Right renal cortex interstitium (tissue), 3 donors: ENCODE measurements at regions not wholly inside any gene's neighbourhood (a gene's known extent, or its start where the extent isn't known, plus 50 kb on each side); places are given as distances from the start of the nearest gene placed in this dataset.
"Not testable (repeated sequence)": the region's sequence is repeated elsewhere in the genome, so short reads cannot be mapped to it uniquely, and the experiment has no call there.

Experiments used
- DNase-seq, 3 donors: peaks; one replicate each; pipeline ENCODE4 v3.0.0-alpha.2; 2013; ENCODE audit warnings: low read depth in 3 of 3, low spot score in 2 of 3

DNA sequence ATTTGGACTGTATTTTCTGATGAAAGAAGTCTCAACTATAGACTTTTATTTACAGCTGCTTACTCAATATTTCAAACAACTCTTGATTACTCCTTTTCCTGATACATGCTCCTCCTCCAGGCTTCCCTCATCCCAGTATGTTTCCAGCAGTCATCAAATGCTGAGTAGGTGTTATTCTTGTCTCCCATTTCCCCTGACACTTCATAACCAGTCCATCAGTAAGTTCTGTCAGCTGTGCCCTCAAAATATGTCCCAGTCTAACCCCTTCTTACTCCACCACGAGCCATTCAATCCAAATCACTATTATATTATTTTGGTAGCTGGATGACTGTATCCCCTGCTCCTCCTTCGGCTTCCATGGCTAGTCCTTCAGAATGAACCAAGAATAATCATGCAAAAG lies 189.1 kb upstream of the DTNA start:
- DNase-seq, result no peak

DNA sequence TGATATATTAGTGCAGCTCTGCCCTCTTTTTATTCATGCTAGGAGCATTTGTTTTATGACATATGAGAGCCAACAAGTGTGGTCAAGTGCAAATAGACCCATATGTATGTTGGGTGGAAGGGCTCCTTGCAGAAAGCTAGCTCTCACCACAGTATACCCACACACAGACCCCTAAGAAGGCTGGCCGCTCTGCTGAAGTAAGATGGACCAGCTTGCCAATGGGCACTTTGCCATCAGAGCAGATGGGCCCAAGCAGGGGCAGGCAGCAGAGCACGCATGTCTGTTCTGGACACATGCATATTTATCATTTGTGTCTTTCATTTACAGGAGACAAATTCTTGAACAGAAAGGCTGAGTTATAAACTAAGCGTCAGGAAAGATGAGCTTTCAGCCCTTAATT lies 187.5 kb upstream of the DTNA start:
- DNase-seq, result no peak

DNA sequence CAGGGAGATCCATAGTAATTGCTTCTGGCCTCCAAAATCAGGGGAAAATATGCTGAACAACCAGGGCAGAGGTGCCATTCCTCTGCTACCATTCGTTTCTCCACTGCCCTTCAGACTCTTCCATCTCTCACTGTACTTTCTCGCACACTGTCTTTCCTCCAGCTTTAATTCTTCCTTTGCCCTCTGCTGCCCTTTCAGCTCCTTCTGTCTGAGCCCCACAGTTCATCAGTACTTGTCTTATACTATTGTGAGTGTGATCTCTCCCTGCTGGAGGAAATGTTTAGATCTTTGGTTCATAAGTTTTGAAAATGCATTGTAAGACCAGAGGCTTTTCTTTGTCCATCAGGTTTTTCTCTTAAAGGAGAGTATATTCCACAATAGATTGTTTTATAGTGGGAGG lies 184.9 kb upstream of the DTNA start:
- DNase-seq, result no peak

DNA sequence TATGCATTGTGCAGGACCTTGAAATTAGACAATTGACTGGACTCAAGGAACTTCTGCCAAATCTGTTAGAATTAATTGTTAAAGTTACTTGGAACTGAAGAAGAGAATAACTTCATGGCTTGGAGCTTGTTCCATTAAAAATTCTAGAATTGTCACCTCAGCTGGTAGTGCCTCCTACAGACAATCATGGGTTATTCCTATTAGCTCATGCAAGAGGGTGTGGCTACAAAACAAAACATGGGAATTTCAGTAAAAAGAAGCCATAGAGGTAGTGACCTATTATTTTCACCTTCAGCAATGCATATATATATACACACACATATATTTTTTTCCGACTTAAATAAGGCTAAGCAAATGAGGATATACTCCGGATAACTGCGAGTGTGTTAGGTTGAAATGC lies 181.9 kb upstream of the DTNA start:
- no peak for DNase-seq

DNA sequence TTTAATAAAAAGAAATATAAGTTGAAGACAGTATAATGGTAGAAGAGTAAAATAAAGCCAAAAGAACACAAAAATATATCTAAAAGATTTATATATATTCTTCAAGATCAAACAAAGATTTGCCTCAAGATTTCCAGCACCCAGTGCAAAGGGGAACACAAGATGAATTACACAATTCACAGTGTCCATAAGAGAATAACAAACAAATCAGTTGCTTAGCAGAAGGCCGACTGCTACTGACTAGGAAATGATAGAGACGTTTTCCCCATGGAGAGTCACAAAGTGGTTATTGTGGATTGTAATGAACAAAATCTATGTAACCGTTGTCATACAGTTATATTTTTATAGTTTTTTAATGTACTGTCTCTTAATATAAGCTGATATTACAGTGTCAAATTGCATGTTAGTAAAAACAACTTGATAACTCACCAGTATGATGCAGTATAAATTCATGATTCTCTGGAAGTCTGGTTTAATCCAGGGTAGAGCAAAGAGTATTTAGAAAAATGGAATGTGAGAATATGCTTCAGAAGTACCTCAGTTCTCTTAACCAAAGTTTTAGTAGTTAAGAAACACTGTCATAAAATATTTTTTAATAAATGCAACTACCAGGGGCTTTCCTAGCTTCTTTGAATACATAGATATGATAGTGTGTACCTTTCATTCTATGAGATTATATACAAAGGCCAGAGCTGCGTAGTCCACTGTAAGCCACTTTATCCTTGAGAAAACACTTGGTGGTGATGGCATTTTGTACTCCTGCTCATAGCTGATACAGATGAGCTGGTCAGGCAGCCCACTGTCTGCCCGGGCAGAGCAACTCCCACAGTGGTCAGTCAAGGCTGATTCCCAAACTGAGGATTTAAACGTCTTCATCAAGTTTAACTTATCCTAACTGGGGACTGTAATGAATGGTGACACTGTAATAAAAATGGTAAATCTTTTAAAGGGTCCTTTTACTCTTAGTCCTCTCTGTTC lies 180.5 kb upstream of the DTNA start:
- no peak for DNase-seq

DNA sequence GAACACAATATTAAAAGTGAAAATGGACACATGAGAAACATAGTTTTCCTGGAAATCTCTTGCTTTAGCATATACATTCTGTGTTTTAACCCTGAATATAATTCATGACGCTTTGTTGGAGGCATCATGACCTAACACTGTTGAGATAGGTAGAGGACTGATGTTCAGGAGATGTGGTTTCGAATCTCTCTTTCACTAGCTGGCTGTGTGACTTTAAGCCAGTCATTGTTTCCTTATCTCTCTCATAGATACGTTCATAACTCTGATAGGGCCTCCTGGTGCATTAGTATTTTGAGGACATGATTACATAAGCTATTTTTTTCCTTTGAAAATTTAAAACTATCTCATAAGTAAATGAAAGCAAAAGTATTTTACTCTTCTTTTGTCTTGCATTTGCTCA lies 179.0 kb upstream of the DTNA start:
- no peak for DNase-seq

DNA sequence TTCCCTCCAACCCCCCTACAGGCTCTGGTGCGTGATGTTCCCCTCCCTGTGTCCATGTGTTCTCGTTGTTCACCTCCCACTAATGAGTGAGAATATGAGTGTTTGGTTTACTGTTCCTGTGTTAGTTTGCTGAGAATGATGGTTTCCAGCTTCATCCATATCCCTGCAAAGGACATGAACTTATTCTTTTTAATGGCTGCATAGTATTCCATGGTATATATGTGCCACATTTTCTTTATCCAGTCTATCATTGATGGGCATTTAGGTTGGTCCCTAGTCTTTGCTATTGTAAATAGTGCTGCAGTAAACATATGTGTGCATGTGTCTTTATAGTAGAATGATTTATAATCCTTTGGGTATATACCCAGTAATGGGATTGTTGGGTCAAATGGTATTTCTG lies 175.5 kb upstream of the DTNA start:
- not testable (repeated sequence) for DNase-seq

DNA sequence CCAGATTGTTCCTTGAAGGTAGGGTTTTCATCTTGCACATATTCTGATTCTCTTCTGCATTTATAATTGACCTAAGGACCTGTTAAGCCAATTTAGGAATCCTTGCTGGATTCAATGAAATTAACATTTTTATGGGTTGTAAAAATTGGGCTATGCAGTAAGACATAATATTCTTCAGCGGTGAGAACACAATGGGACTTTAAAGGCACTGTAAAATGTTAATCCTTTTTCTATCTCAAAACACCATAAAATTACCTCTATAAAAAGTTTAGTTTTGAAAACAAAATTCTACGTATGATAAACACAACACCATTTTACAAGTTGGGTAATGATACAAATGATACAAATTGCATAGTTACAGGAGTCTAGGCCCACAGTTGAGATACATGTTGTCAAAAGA lies 169.2 kb upstream of the DTNA start:
- DNase-seq, result no peak

DNA sequence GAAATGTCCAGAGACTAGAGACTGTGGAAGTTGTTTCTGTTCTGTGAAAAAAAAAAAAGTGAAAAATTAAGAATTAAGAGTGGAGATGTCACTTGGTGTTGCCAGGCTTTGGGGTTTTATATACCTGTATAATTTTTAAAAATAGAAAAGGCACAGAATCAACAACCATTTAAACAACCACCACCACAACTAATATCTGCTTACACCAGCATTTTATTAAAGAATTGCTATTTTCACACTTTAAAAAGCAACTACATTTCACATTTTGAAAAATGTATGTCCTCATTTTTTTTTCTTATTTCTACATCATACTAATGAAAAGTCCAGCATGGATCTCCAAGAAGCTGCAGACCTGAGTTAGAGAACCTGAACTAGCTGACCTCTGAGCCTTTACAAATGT lies 167.5 kb upstream of the DTNA start:
- no peak for DNase-seq

DNA sequence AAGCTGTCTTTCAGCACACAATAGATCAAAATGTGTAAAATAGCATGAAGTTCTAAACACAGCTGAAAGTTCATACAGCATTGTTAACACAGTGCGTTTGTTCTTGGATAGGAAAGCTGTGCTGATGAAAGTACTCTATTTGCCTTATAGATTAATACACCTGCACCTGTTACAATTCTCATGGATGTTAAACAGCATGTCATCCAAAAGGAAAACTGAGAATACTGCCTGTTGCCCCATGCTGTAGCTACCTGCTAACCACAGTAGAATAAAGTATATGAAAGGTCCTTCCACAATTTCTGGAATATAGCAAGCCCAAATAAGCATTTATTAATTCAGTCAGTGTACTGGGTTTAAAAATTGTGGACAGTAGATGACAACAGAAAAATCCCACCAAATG lies 166.7 kb upstream of the DTNA start:
- no peak for DNase-seq

DNA sequence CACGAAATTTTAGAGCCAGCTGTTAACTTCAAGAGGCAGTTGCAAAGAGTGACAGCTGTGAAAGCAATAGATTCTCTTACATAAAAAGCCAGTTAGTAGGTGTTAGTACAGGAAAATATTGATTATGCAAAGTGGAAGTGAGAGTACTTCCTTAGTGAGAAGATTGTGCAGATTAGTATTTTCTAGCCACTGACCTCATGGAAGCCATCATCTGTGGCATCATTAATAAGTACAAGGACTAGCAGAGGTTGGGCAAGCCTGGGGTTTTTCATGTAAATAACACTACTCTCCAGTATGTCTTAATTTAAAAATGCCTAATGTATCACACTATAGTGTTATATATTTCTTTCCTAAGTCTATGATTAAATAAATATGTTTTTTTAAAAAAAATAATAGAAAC lies 166.2 kb upstream of the DTNA start:
- no peak for DNase-seq

DNA sequence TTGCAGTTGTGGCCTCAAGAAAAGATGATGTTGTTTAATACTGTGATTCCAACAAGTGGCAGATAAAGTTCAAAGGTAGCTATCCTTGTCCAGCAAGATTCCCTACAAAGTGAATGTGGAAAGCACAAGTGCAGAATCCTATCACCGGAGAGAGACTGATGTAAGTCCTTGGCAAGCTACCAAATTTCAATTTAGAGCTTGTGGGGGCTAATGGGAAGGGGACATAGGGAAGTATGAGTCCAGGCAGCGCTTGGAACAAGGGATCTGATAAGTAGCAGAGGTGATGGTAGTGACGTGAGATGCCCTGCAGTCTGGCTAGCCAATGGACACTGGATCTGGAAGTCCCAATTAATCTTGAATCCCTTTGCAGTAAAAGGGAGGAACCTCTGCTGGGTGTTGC lies 165.2 kb upstream of the DTNA start:
- DNase-seq, result no peak

DNA sequence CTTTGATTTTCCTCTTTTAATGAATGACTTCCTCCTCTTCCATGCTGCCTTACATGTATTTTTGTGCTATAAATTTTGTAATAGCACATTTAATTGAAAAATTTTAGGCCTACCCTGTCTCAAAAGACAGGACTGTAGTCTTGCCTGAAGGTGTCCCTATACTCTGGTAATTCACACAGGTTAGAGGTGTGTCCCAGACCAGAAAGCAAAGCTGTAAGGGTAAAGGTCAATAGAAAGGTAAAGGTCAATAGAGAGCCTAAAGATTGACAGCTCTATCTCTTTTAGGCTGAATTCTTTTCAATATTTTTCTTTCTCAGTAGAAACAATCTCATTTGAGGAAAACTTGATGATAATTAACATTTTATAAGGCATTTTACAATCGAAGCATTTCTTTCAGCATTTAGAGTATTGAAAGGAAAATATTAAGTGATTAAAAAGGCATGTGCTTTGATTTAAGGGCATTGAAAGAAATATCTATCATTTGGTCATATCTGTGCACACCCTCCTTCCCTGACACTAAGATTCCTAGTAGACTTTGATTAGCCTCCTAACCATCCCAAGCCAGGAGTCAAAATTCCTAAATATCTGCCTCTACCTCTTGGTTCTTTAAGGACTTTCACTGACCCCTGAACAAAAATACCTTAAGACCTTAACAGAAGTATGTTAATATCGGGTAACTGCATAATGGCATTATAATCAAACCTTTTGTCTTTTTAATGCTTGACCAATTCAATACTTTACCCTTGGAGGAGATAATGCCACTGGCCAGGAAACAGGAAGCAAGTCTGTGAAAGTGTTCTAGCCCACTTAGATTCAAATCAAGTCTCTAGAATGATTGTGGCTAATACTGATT lies 161.8 kb upstream of the DTNA start:
- DNase-seq, result no peak

DNA sequence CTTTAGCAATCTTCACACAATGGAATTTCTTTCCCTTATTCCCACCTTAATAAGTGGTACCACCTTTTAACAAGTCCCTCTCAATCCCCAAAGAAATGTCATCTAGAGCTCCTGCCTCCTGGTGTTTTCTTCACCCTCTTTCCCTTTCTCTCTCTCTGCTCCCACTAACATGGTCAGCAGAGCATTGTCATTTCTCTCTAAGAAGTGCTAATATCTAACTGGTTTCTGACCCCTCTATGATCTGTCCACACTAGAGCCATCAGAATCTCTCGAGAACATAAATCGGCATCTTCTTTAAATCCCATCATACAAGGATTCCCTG lies 161.2 kb upstream of the DTNA start:
- no peak for DNase-seq

DNA sequence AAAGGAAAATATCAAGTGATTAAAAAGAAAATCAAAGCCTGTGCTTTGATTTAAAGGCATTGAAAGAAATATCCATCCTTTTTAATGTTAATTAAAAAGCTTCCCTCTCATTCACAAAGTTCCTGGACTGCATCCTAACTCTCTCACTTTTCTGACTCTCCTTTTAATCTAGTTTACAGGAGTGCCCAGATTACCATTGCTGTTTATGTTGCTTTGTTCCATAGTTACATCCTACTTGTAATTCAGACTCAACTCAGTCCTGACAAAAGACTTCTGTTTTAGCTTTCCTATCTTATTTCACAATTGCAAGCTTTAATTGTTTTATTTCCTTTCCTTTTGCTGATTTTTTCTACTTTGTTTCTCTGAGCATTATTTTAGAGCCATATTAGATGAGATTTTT lies 160.7 kb upstream of the DTNA start:
- no peak for DNase-seq

DNA sequence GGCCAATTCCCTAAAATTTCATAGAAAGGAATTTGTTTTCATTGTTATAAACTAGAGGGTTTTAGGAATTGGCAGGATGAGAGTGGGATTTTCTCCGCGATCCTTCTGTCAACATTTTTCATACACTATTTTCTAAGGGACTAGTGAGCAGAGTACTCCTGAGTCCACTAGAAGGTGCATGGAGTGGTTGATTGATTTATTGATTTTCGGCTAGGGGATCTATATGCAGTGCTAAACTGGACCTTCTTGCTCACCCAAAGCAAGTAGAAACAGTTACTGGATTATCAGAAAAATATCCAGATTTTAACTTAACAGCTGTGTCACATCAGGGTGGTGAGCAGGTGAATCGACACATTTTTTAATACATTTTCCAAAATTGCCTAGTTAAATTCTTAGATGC lies 159.9 kb upstream of the DTNA start:
- DNase-seq, result no peak

DNA sequence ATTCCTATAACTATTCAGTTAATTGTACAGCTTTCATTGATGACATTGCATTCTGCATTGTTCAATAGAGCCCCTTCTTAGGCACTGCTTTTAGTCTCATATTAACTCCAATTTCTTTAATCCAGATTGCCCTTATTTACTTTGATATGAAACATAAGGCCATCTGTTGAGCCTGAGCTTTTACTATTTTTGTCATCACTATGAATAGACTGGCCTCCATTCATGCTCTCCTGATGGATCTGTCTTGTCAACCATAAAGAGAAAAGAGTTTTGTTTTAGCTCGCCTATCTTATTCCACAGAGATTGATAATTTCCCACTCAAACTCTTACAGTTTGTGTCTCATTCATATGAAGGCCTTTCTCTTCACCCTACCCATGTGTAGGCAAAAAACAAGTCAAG lies 159.2 kb upstream of the DTNA start:
- DNase-seq, result no peak

DNA sequence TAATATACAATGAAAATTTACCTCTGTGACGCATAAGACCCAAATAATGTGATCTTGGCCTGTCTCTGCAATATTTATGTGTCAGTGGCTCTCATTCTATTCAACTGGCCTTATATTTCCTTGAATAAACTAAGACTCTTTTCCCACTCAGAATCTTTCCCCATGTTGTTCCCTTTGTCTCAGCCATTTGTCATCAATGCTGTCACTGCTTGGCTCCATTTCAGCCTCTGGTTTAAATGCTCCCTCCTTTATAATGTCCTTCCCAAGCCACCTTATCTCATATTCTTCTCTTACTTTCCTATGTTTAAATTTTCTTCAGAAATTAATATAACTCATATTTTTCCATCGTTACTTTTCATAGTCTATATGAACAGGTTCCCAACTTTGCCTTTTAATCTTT lies 158.3 kb upstream of the DTNA start:
- no peak for DNase-seq

DNA sequence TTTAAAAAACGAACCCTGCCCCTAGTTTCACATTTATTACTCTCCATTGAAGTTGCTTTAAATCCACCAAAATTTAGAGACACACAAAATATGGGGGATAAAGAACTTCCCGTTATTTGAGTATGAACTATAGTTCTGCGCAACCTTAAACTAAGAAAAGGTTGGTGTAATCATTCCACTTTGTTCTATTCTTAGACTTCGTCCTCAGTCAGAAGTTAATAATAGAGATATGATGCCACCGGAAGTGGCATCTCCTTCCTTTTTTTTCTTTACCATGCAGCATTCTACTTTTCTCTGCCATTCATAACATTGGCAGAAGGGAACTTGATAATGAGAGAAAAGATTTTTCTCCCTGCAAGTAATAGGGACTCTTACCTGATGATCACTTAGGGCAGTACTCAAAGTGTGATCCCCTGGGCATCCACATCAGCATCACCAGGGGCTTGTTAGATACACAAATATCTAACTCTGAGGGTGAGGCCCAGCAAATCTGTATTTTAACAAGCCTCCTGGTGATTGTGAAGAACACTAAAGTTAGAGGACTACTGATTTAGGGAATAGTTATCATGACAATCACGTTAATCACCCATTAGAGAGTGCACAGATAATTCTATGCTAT lies 147.7 kb upstream of the DTNA start:
- DNase-seq, result no peak

DNA sequence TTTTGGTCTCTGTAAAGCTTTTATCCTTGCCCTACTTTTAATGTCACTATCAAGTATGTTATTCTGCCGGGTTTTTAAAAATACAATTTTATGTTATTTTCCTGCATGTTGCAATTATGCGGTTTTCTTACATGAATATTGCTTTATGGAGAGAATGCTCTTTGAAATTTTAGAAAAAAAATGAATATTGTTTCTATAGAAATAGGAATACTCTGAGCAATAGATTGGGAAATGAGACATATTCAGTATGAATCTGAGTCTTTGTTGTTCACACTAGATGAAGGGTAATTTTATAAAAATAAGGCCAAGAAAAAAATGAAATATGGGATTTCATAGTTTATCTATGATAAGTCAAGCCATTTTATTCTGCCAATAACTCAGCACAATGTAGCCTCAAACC lies 142.2 kb upstream of the DTNA start:
- no peak for DNase-seq

DNA sequence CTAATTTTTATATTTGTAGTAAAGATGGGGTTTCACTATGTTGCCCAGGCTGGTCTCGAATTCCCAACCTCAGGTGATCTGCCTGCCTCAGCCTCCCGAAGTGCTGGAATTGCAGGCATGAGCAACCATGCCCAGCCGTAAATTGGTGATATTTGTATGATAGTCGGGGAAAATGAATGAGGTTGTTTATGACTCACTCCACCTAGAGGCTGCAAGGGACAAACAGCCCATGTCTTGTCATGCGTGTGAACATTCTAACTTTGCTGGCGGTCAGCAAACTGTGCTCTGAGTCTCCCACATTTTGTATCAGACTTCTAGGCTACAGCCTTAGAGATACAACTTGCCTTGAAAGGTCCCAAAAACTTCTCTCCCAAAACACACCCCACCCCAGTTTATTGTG lies 133.5 kb upstream of the DTNA start:
- no peak for DNase-seq

DNA sequence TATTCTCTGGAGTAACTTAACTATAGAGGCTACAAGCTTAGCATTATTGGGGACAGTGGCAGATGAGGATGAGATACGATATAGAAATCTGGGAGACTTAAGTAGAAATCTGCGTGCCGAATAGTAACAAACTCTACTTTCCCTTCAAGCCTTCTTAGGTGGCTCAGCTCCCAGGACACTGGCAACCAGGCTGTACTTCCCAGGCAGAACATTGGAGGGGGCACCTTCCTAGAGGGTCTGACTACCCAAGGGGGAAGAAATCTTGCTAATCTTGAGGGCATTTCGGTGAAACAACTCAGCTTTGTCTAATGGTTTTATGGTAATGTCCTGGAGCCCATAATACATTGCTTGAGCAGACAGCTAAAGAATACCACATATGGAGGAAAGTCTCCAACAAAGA lies 126.2 kb upstream of the DTNA start:
- DNase-seq, result no peak
